GM10266 (cell line): ENCODE measurements at regions not wholly inside any gene's neighbourhood (a gene's known extent, or its start where the extent isn't known, plus 50 kb on each side); places are given as distances from the start of the nearest gene placed in this dataset.

Experiments
- DNase-seq: peaks from one replicate; pipeline ENCODE4 v3.0.0; 2012; ENCODE audit errors: extremely low spot score
- TF ChIP-seq, protein P1 (sequence below): IDR thresholded peaks from 2 replicates; pipeline ENCODE4 v1.5.1; 2012; ENCODE audit warnings: mild to moderate bottlenecking, low read depth; ENCODE audit not compliant: control insufficient read depth, insufficient read depth; ENCODE audit errors: missing control alignments

DNA sequence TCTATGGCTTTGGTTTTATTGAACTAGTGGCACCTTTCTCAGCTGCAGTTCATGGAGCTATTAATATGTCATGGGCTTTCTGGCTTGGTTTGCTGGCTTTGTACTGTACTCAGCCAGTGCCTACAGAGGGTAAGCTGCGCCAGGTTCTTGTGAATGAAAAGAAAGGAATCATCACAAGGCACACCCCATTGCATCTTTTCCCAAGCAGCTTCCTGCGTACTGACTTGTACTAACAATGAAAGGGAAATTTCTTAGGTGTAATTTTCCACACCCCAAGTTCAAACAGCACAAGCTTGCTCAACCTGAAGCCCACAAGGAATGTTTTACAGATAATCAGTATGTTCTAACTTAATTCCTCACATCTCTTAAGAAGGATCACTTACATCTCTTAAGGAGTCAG lies 78.0 kb upstream of the TNFSF18 start:
- TF ChIP-seq, protein P1, sequence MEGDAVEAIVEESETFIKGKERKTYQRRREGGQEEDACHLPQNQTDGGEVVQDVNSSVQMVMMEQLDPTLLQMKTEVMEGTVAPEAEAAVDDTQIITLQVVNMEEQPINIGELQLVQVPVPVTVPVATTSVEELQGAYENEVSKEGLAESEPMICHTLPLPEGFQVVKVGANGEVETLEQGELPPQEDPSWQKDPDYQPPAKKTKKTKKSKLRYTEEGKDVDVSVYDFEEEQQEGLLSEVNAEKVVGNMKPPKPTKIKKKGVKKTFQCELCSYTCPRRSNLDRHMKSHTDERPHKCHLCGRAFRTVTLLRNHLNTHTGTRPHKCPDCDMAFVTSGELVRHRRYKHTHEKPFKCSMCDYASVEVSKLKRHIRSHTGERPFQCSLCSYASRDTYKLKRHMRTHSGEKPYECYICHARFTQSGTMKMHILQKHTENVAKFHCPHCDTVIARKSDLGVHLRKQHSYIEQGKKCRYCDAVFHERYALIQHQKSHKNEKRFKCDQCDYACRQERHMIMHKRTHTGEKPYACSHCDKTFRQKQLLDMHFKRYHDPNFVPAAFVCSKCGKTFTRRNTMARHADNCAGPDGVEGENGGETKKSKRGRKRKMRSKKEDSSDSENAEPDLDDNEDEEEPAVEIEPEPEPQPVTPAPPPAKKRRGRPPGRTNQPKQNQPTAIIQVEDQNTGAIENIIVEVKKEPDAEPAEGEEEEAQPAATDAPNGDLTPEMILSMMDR, result no peak

DNA sequence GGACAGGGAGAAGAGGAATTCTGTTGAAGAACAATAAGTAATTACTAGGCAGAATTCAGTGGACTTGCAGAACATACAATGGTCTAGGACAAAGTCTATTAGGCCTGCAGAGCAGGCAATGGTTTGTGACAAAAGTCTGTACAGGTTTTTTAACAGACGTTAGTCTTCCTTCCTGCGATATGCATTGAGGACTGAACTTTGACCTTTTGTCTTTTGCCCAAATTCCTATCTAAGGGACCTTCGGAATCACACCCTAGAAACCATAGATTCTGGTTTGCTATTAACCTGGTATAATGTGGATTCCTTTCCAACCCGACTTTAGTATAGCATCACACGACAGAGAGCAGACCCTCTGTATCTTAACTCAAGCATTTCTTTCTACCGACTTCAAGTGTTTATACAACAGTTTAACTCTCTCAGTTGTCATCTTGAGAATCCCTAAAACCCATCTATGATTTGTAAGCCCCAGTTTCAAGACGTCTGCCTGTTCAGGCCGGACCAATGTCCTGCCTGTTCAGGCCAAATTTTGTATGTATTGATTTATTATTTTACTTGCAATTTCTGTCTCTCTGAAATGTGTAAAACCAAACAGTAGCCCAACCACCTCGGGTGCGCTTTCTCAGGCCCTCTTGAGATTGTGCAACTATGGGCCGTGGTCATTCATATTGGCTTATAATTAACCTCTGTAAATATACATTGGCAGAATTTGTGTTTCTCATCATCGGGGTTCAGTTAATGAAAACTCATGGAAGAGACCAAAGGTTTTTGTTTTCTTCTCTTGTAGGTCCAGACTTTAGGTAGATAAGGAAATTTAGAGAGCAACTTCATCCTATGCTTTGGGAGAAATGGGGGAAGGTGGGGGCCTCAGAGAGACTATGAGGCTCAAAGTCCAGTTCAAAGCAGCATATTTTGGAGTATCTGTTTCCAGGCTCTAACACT lies 76.9 kb upstream of the TNFSF18 start:
- TF ChIP-seq, protein P1, result no peak
- no peak for DNase-seq

More for the DNA sequence above, 78.0 kb upstream of the TNFSF18 start:
- no peak for DNase-seq

DNA sequence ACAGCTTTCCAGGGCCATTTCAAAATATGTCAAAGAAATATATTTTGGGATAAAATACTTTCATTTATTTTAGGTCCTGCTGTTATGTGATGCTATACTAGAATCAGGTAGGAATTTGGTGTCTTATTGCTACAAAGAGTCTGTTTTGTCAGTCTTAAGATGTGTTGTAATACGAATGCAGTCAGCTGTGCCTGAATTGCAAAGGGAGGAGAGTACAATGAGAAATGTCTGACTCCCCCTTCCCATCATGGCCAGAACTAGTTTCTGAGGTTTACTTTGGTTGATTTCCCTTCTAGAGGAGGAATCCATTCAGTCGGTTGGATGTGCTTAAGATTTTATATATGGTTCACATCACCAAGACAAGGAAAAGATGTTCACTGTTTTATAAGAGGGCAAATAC lies 75.7 kb upstream of the TNFSF18 start:
- DNase-seq, result no peak
- TF ChIP-seq, protein P1, result no peak

DNA sequence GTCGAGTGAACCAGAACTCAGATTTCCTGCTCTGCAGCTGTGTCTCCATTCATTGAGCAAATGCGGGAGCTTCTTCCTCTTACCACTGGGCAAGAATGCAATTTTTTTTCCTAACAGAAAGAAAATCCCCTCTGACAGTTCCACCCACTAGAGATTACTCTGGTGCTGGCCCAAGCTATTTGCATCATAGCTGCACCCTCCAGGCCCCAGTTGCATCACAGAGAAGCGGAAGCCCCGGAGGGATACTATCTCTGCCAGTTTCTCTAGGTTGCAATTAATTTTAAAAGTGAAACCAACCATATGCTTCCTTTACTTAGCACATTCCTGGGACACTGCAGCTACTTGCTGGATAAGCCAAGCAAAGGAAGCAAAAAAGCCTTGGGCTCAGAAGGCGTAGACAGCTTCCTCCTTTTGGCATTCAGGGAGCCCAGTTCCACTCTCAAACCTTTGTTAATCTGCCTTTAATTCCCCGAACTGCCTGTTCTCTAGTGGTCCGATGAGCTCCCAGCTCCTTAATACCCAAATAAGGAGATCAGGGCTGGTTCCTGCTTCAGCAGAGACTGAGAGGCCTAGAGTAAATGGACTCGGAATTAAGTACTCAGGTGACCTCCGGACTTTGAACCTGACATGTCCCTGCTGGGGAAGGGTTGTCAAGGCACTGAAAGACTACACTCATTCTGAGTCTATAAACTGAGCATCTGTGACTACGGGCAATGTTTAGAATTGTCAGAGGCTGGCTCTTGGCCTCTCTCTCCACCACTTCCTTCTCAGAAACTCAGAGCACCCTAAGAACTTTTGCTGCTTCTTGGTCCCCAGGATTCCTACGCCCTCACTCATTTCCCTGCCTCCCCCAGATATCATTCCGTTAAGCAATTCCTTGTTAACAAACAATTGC lies 72.5 kb upstream of the TNFSF18 start:
- no peak for DNase-seq
- TF ChIP-seq, protein P1, result no peak

DNA sequence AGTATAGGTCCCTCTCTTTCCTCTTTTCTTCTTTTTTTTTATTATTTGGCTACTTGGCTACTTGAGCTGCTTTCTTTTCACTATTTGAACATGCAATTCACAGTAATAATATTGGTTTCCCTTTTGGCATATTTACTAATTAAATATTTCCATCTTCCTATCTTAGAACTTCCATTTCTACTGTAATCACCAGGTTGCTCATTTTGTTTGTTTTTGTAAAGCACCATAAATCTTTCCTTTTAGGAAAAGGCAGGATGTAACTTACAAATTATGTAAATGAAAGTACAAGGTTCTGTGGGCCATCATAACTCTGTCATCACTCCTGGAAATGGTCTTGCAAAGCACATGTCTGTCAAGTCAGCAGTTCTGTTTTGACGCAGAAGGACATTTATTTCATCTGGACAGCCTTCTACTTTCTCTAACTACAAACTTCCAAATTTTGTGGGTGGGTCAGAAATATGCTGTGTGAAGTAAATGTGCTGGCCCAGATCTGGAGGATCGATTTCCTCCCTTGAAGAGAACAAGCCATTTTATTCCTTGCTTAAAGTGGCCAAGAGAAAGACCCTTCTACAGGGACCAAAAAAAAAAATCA lies 71.7 kb upstream of the TNFSF18 start:
- TF ChIP-seq, protein P1, result no peak
- DNase-seq, result no peak

DNA sequence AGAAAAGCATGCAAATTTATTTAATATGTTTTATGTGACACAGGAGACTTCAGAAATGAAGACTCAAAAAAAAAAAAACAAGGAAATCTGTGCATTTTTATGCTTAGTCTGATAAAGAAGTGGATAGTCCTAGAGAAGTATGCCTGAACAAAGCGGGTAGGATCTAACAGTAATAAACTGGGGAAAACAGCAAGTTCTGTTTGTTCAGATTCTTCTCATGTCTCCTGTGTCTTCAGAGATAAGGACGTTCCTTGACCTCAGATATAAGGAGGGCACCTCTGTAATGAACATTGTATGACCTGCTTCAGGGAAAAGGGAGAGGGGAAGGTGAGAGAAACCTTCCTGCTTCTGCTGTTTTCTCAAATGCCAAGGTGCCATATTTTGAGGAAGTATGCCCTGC lies 67.7 kb upstream of the TNFSF18 start:
- no peak for DNase-seq
- TF ChIP-seq, protein P1, result no peak

DNA sequence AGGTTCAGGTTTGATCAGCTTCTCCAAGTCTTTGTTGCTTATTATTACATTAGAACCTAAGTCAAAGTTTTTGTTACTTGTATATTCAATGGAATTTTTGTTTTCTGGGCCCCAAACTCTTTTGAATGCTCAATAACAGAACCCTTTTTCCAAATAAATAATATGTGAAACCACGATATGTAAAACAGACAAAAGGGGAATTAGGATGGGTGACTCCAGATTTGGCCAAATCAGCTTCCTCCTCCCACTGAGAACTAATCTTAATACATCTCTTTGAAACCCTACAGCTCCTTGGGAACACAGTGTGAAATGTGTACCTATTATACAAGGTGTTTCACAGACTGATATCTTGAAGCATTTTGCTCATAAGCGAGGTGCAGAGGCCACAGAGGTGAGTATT lies 67.0 kb upstream of the TNFSF18 start:
- TF ChIP-seq, protein P1, result no peak
- DNase-seq, result no peak
